ENCODE measurements at regions not wholly inside any gene's neighbourhood (a gene's known extent, or its start where the extent isn't known, plus 50 kb on each side); places are given as distances from the start of the nearest gene placed in this dataset.

DNA sequence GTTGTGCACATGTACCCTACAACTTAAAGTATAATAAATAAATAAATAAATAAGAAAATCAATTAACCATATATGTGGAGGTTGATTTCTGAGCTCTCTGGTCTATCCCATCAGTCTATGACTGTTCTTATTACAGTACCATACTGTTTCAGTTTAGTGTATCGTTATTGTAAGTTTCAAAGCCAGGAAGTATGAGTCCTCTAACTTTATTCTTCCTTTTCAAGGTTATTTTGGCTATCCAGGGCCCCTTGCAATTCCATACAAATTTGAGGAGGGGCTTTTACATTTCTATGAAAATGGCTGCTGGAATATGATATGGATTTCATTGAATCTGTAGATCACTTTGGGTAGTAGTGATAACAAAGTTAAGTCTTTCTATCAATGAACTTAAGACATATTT is 96.9 kb upstream of the BCL9 start:
- Histone ChIP-seq H3K4me1 (ENCODE audit: control insufficient read depth in 2 of 2, insufficient read depth in 2 of 2, low read length in 2 of 2) (no peaks in the 10 kb centered on the region), H3K27ac (ENCODE audit: low read depth in 1 of 2, low read length in 1 of 2) (no peak overlapping the region), H3K27me3 (ENCODE audit: control insufficient read depth in 2 of 2, insufficient read depth in 1 of 2, low read length in 1 of 2) (no peaks in the 10 kb centered on the region), H3K9me3 (ENCODE audit: control insufficient read depth in 2 of 2, insufficient read depth in 1 of 2, low read length in 1 of 2) (no peaks in the 10 kb centered on the region), H3K4me3 (ENCODE audit: low read length in 2 of 2) (no peak overlapping the region), H3K36me3 (ENCODE audit: control insufficient read depth in 2 of 2, insufficient read depth in 2 of 2, low read length in 1 of 2) (no peaks in the 10 kb centered on the region)
- DNase-seq (ENCODE audit: low read depth in 6 of 9, low spot score in 9 of 9) = no peak
- 91% methylated on average over 1 of the region's 1 CpG for WGBS

DNA sequence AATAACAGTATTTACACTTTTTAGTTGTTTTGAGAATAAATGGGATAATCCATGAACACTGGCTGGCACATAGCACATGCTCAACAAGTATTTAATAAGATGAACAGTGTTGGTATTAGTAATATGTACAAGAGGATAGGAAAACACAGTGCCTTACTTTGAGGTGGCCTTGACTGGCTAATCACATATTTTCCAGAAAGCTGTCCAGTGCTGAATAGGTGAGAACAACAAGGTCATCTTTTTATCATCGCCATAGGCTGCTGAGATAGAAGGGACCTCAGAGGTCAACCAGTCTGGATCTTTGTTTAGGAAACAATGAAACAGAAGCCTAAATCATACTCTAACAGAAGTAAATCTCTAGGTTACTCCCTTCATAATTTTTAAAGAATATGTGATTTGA is 89.7 kb upstream of the BCL9 start:
- DNase-seq (ENCODE audit: low read depth in 6 of 9, low spot score in 9 of 9) = no peak
- Histone ChIP-seq H3K27me3 (ENCODE audit: control insufficient read depth in 2 of 2, insufficient read depth in 1 of 2, low read length in 1 of 2) (no peaks in the 10 kb centered on the region), H3K4me1 (ENCODE audit: control insufficient read depth in 2 of 2, insufficient read depth in 2 of 2, low read length in 2 of 2) (no peaks in the 10 kb centered on the region), H3K9me3 (ENCODE audit: control insufficient read depth in 2 of 2, insufficient read depth in 1 of 2, low read length in 1 of 2) (no peaks in the 10 kb centered on the region), H3K36me3 (ENCODE audit: control insufficient read depth in 2 of 2, insufficient read depth in 2 of 2, low read length in 1 of 2) (no peaks in the 10 kb centered on the region), H3K4me3 (ENCODE audit: low read length in 2 of 2) (no peak overlapping the region), H3K27ac (ENCODE audit: low read depth in 1 of 2, low read length in 1 of 2) (no peak overlapping the region)
- WGBS = 97% methylated on average over 1 of the region's 1 CpG

DNA sequence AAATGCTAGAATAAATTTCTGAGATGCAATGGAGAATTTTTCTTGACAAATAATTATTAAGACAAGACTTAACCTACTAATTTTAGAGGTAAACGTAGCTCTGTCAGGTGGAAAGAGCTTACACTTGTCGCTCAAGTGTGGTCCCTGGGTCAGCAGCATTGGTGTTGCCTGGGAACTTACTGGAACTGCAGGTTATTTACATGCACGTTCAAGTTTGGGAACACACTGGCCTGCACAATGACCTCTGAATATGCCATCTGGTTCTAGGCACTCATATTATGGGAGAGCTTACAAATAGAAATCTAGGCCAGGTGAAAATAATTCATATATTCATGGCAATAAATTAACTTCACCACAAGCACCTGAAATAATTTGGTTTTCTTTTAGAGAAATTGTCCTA is 88.5 kb upstream of the BCL9 start:
- Histone ChIP-seq H3K27ac (ENCODE audit: low read depth in 1 of 2, low read length in 1 of 2) (no peak overlapping the region), H3K4me3 (ENCODE audit: low read length in 2 of 2) (no peak overlapping the region), H3K9me3 (ENCODE audit: control insufficient read depth in 2 of 2, insufficient read depth in 1 of 2, low read length in 1 of 2) (no peaks in the 10 kb centered on the region), H3K27me3 (ENCODE audit: control insufficient read depth in 2 of 2, insufficient read depth in 1 of 2, low read length in 1 of 2) (no peaks in the 10 kb centered on the region), H3K4me1 (ENCODE audit: control insufficient read depth in 2 of 2, insufficient read depth in 2 of 2, low read length in 2 of 2) (no peaks in the 10 kb centered on the region), H3K36me3 (ENCODE audit: control insufficient read depth in 2 of 2, insufficient read depth in 2 of 2, low read length in 1 of 2) (no peaks in the 10 kb centered on the region)
- 85% methylated on average over 3 of the region's 3 CpGs for WGBS
- no peak for DNase-seq (ENCODE audit: low read depth in 6 of 9, low spot score in 9 of 9)

DNA sequence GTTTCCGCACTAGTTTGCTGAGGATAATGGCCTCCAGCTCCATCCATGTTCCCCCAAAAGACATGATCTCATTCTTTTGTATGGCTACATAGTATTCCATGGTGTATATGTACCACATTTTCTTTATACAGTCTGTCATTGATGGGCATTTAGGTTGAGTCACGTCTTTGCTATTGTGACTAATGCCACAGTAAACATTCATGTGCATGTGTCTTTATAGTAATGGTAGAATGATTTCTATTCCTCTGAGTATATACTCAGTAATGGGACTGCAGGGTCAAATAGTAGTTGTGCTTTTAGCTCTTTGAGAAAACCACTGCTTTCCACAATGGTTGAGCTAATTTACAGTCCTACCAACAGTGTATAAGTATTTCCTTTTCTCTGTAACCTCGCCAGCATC is 78.3 kb upstream of the BCL9 start:
- Histone ChIP-seq H3K27ac (ENCODE audit: low read depth in 1 of 2, low read length in 1 of 2) (no peak overlapping the region), H3K4me3 (ENCODE audit: low read length in 2 of 2) (no peak overlapping the region), H3K9me3 (ENCODE audit: control insufficient read depth in 2 of 2, insufficient read depth in 1 of 2, low read length in 1 of 2) (no peaks in the 10 kb centered on the region), H3K27me3 (ENCODE audit: control insufficient read depth in 2 of 2, insufficient read depth in 1 of 2, low read length in 1 of 2) (no peaks in the 10 kb centered on the region), H3K36me3 (ENCODE audit: control insufficient read depth in 2 of 2, insufficient read depth in 2 of 2, low read length in 1 of 2) (no peaks in the 10 kb centered on the region), H3K4me1 (ENCODE audit: control insufficient read depth in 2 of 2, insufficient read depth in 2 of 2, low read length in 2 of 2) (no peaks in the 10 kb centered on the region)
- DNase-seq (ENCODE audit: low read depth in 6 of 9, low spot score in 9 of 9) = no peak
- 81% methylated on average over 3 of the region's 3 CpGs for WGBS

DNA sequence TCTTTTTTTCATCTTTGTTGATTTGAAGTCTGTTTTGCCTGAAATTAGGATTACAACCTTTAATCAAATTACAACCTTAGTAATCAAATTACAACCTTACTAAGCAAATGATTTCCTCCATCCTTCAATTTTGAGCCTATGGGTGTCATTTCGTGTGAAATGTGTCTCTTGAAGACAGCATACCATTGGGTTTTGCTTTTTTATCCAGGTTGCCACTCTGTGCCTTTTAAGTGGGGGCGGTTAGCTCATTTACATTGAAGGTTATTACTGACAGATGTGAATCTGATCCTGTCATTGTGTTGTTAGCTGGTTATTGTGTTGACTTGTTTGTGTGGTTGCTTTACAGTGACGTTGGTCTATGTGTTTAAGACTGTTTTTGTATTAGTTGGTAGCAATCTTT is 74.8 kb upstream of the BCL9 start:
- 64% methylated on average over 3 of the region's 3 CpGs for WGBS
- H3K36me3 ChIP-seq (ENCODE audit: control insufficient read depth in 2 of 2, insufficient read depth in 2 of 2, low read length in 1 of 2) = no peaks in the 10 kb centered on the region
- H3K4me1 ChIP-seq (ENCODE audit: control insufficient read depth in 2 of 2, insufficient read depth in 2 of 2, low read length in 2 of 2) = no peaks in the 10 kb centered on the region
- H3K4me3 ChIP-seq (ENCODE audit: low read length in 2 of 2) = no peak overlapping the region
- DNase-seq (ENCODE audit: low read depth in 6 of 9, low spot score in 9 of 9) = no peak
- no peaks in the 10 kb centered on the region for H3K27me3 ChIP-seq (ENCODE audit: control insufficient read depth in 2 of 2, insufficient read depth in 1 of 2, low read length in 1 of 2)
- H3K27ac ChIP-seq (ENCODE audit: low read depth in 1 of 2, low read length in 1 of 2) = no peak overlapping the region
- H3K9me3 ChIP-seq (ENCODE audit: control insufficient read depth in 2 of 2, insufficient read depth in 1 of 2, low read length in 1 of 2) = no peaks in the 10 kb centered on the region

DNA sequence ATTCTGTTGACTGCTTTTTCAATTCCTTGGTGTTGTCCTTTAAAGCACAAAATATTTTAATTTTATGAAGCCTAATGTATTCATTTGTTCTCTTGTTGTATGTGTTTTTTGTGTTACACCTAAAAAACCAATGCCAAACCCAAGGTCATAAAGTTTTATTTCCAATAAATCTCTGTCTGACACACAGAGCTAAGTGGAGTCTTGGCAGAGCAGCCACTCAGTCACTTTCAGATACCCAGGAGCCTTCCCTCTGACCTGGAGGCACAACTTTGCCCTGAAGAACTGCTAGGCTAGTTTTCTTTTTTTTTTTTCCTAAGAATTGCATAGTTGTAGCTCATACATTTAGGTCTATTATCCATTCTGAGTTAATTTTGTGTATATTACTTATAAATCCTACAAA is 71.2 kb upstream of the BCL9 start:
- no peak overlapping the region for H3K27ac ChIP-seq (ENCODE audit: low read depth in 1 of 2, low read length in 1 of 2)
- H3K27me3 ChIP-seq (ENCODE audit: control insufficient read depth in 2 of 2, insufficient read depth in 1 of 2, low read length in 1 of 2) = no peaks in the 10 kb centered on the region
- no peaks in the 10 kb centered on the region for H3K9me3 ChIP-seq (ENCODE audit: control insufficient read depth in 2 of 2, insufficient read depth in 1 of 2, low read length in 1 of 2)
- no peak for DNase-seq (ENCODE audit: low read depth in 6 of 9, low spot score in 9 of 9)
- no peak overlapping the region for H3K4me3 ChIP-seq (ENCODE audit: low read length in 2 of 2)
- H3K4me1 ChIP-seq (ENCODE audit: control insufficient read depth in 2 of 2, insufficient read depth in 2 of 2, low read length in 2 of 2) = no peaks in the 10 kb centered on the region
- no peaks in the 10 kb centered on the region for H3K36me3 ChIP-seq (ENCODE audit: control insufficient read depth in 2 of 2, insufficient read depth in 2 of 2, low read length in 1 of 2)

DNA sequence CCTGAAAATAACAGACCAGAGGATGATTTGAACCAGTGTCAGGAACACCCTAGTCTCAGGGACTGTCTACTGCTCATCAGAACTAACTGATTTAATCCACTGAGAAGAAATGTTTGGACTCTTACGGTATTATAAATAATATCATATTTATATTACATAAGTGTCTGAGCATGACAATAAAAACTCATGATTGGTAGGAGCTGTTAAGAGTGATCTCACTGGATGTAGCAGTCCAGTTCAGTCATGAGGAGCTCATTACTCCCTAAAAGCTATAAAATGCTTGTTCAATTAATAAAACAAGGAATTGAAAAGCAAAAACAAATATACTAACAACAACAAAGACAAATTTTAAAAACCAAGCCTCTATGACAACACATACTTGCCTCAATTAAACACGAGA is 68.8 kb upstream of the BCL9 start:
- Histone ChIP-seq H3K27me3 (ENCODE audit: control insufficient read depth in 2 of 2, insufficient read depth in 1 of 2, low read length in 1 of 2) (no peaks in the 10 kb centered on the region), H3K4me1 (ENCODE audit: control insufficient read depth in 2 of 2, insufficient read depth in 2 of 2, low read length in 2 of 2) (no peaks in the 10 kb centered on the region), H3K36me3 (ENCODE audit: control insufficient read depth in 2 of 2, insufficient read depth in 2 of 2, low read length in 1 of 2) (no peaks in the 10 kb centered on the region), H3K9me3 (ENCODE audit: control insufficient read depth in 2 of 2, insufficient read depth in 1 of 2, low read length in 1 of 2) (no peaks in the 10 kb centered on the region), H3K4me3 (ENCODE audit: low read length in 2 of 2) (no peak overlapping the region), H3K27ac (ENCODE audit: low read depth in 1 of 2, low read length in 1 of 2) (no peak overlapping the region)
- 90% methylated on average over 2 of the region's 2 CpGs for WGBS
- DNase-seq (ENCODE audit: low read depth in 6 of 9, low spot score in 9 of 9) = no peak

DNA sequence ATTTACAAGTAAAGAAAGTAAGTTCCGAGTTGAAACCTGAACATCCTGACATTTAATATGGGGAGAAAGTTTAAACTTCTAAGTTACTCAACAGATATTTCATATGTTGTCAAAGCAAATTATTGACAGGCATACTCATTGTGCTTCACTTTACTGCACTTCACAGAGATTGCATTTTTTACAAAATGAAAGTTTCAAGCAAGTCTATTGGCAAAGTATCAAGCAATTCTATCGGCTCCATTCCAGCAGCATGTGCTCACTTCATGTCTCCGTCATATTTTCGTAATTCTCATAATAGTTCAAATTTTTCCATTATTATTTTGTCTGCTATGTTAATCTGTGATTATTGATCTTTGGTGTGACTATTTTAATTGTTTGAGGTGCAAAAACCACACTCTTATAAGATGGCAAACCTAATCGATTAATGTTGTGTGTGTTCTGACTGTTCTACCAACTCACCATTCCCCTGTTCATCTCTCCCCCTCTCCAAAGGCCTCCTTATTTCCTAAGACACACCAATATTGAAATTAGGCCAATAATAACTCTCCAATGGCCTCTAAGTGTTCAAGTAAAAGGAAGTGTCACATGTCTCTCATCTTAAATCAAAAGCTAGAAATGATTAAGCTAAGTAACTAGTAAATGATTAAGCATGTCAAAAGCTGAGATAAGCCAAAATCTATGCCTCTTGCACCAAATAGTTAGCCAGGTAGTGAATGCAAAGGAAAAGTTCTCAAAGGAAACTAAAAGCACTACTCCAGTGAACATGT is 68.2 kb upstream of the BCL9 start:
- Histone ChIP-seq H3K27me3 (ENCODE audit: control insufficient read depth in 2 of 2, insufficient read depth in 1 of 2, low read length in 1 of 2) (no peaks in the 10 kb centered on the region), H3K36me3 (ENCODE audit: control insufficient read depth in 2 of 2, insufficient read depth in 2 of 2, low read length in 1 of 2) (no peaks in the 10 kb centered on the region), H3K4me3 (ENCODE audit: low read length in 2 of 2) (no peak overlapping the region), H3K9me3 (ENCODE audit: control insufficient read depth in 2 of 2, insufficient read depth in 1 of 2, low read length in 1 of 2) (no peaks in the 10 kb centered on the region), H3K27ac (ENCODE audit: low read depth in 1 of 2, low read length in 1 of 2) (no peak overlapping the region), H3K4me1 (ENCODE audit: control insufficient read depth in 2 of 2, insufficient read depth in 2 of 2, low read length in 2 of 2) (no peaks in the 10 kb centered on the region)
- 76% methylated on average over 5 of the region's 5 CpGs for WGBS
- no peak for DNase-seq (ENCODE audit: low read depth in 6 of 9, low spot score in 9 of 9)

DNA sequence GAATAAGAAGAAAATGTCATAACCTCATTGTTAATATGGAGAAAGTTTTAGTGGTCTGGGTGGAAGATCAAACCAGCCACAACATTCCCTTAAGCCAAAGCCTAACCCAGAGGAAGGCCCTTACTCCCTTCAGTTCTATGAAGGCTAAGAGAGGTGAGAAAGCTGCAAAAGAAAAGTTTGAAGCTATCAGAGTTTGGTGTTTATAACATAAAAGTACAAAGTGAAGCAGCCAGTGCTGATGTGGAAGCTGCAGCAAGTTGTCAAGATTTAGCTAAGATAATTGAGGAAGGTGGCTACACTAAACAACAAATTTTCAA is 67.6 kb upstream of the BCL9 start:
- Histone ChIP-seq H3K27me3 (ENCODE audit: control insufficient read depth in 2 of 2, insufficient read depth in 1 of 2, low read length in 1 of 2) (no peaks in the 10 kb centered on the region), H3K4me1 (ENCODE audit: control insufficient read depth in 2 of 2, insufficient read depth in 2 of 2, low read length in 2 of 2) (no peaks in the 10 kb centered on the region), H3K36me3 (ENCODE audit: control insufficient read depth in 2 of 2, insufficient read depth in 2 of 2, low read length in 1 of 2) (no peaks in the 10 kb centered on the region), H3K27ac (ENCODE audit: low read depth in 1 of 2, low read length in 1 of 2) (no peak overlapping the region), H3K9me3 (ENCODE audit: control insufficient read depth in 2 of 2, insufficient read depth in 1 of 2, low read length in 1 of 2) (no peaks in the 10 kb centered on the region), H3K4me3 (ENCODE audit: low read length in 2 of 2) (no peak overlapping the region)
- no peak for DNase-seq (ENCODE audit: low read depth in 6 of 9, low spot score in 9 of 9)

DNA sequence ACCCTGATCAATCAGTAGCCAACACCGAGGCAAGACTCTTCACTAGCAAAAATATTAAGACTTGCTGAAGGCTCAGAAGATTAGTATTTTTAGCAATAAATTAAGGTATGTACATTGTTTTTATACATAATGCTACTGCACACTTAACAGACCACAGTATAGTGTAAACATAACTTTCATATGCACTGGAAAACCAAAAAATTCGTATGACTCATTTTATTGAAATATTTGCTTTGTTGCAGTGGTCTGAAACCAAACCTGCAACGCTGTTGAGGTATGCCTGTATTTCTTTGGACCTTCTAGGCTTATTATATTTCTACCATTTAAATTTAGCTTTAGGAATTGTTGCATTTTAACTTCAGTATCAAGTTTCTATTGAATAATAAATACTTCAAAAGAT is 65.8 kb upstream of the BCL9 start:
- whole genome bisulfite sequencing = 93% methylated on average over 3 of the region's 3 CpGs
- no peaks in the 10 kb centered on the region for H3K9me3 ChIP-seq (ENCODE audit: control insufficient read depth in 2 of 2, insufficient read depth in 1 of 2, low read length in 1 of 2)
- no peaks in the 10 kb centered on the region for H3K36me3 ChIP-seq (ENCODE audit: control insufficient read depth in 2 of 2, insufficient read depth in 2 of 2, low read length in 1 of 2)
- no peaks in the 10 kb centered on the region for H3K27me3 ChIP-seq (ENCODE audit: control insufficient read depth in 2 of 2, insufficient read depth in 1 of 2, low read length in 1 of 2)
- no peak overlapping the region for H3K27ac ChIP-seq (ENCODE audit: low read depth in 1 of 2, low read length in 1 of 2)
- no peaks in the 10 kb centered on the region for H3K4me1 ChIP-seq (ENCODE audit: control insufficient read depth in 2 of 2, insufficient read depth in 2 of 2, low read length in 2 of 2)
- DNase-seq (ENCODE audit: low read depth in 6 of 9, low spot score in 9 of 9) = no peak
- H3K4me3 ChIP-seq (ENCODE audit: low read length in 2 of 2) = no peak overlapping the region
